GM23248 (cell line): ENCODE measurements at regions not wholly inside any gene's neighbourhood (a gene's known extent, or its start where the extent isn't known, plus 50 kb on each side); places are given as distances from the start of the nearest gene placed in this dataset.

Experiments
- DNase-seq: peaks from one replicate; pipeline ENCODE4 v3.0.0-alpha.2; 2015
- H2AFZ ChIP-seq: fragments of 200-600 bp; sonication (generic); 2 replicates; pipeline ENCODE4 v1.6.1; 2016; ENCODE audit warnings: antibody characterized with exemption
- H3F3A ChIP-seq: fragments of 200-600 bp; sonication (generic); 2 replicates; pipeline ENCODE4 v1.6.1; 2016; ENCODE audit warnings: mild to moderate bottlenecking, antibody characterized with exemption, mixed run types; ENCODE audit not compliant: insufficient read depth
- H3K27ac ChIP-seq: fragments of 200-600 bp; sonication (generic); 2 replicates; pipeline ENCODE4 v1.5.1; 2016; ENCODE audit warnings: mild to moderate bottlenecking
- H3K27me3 ChIP-seq: fragments of 200-600 bp; sonication (generic); replicated peaks from 2 replicates; pipeline ENCODE4 v1.6.1; 2016; ENCODE audit warnings: mild to moderate bottlenecking; ENCODE audit not compliant: insufficient read depth
- H3K36me3 ChIP-seq: fragments of 200-600 bp; sonication (generic); 2 replicates; pipeline ENCODE4 v1.6.1; 2016; ENCODE audit warnings: low read depth, mild to moderate bottlenecking
- H3K4me1 ChIP-seq: fragments of 200-600 bp; sonication (generic); 2 replicates; pipeline ENCODE4 v1.6.1; 2016; ENCODE audit warnings: mild to moderate bottlenecking; ENCODE audit not compliant: insufficient read depth
- H3K4me2 ChIP-seq: fragments of 200-600 bp; sonication (generic); one replicate; pipeline ENCODE4 v1.6.1; 2016; ENCODE audit warnings: mild to moderate bottlenecking; ENCODE audit not compliant: unreplicated experiment
- H3K4me3 ChIP-seq: fragments of 200-600 bp; sonication (generic); 2 replicates; pipeline ENCODE4 v1.5.1; 2016; ENCODE audit warnings: mild to moderate bottlenecking
- H3K79me2 ChIP-seq: fragments of 200-600 bp; sonication (generic); 2 replicates; pipeline ENCODE4 v1.6.1; 2016; ENCODE audit warnings: mild to moderate bottlenecking; ENCODE audit not compliant: insufficient read depth
- H3K9ac ChIP-seq: fragments of 200-600 bp; sonication (generic); 2 replicates; pipeline ENCODE4 v1.6.1; 2016; ENCODE audit warnings: mild to moderate bottlenecking
- H3K9me2 ChIP-seq: fragments of 200-600 bp; sonication (generic); 2 replicates; pipeline ENCODE4 v1.6.1; 2016; ENCODE audit warnings: mixed run types, mild to moderate bottlenecking, moderate library complexity; ENCODE audit not compliant: insufficient read depth
- H3K9me3 ChIP-seq: fragments of 200-600 bp; sonication (generic); one replicate; pipeline ENCODE4 v1.6.1; 2017; ENCODE audit warnings: low read depth
- H4K20me1 ChIP-seq: fragments of 200-600 bp; sonication (generic); 2 replicates; pipeline ENCODE4 v1.6.0; 2016; ENCODE audit not compliant: insufficient read depth
- EZH2 ChIP-seq: fragments of 200-600 bp; sonication (generic); IDR thresholded peaks from 2 replicates; pipeline ENCODE4 v1.6.1; 2018; ENCODE audit warnings: antibody characterized with exemption, mild to moderate bottlenecking; ENCODE audit not compliant: insufficient read depth, poor library complexity, severe bottlenecking
- EZH2phosphoT487 ChIP-seq: fragments of 200-600 bp; sonication (generic); IDR thresholded peaks from 2 replicates; pipeline ENCODE4 v1.6.1; 2018; ENCODE audit warnings: antibody characterized with exemption, moderate library complexity, mild to moderate bottlenecking, low read depth; ENCODE audit not compliant: insufficient read depth
- WGBS, 2 experiments: methylation state at CpG; one replicate each; pipeline ENCODE4 v1.1.6; 2015 to 2017; ENCODE audit warnings: low lambda C conversion rate in 2 of 2, low coverage in 1 of 2; ENCODE audit errors: missing lambda C conversion rate in 2 of 2; 5-methylcytosine and 5-hydroxymethylcytosine counted together
- in situ Hi-C: fragments of 300-500 bp; cut with MboI; formaldehyde crosslinking; loops from 2 replicates; pipeline ENCODE4 v1.15.0; 2020

DNA sequence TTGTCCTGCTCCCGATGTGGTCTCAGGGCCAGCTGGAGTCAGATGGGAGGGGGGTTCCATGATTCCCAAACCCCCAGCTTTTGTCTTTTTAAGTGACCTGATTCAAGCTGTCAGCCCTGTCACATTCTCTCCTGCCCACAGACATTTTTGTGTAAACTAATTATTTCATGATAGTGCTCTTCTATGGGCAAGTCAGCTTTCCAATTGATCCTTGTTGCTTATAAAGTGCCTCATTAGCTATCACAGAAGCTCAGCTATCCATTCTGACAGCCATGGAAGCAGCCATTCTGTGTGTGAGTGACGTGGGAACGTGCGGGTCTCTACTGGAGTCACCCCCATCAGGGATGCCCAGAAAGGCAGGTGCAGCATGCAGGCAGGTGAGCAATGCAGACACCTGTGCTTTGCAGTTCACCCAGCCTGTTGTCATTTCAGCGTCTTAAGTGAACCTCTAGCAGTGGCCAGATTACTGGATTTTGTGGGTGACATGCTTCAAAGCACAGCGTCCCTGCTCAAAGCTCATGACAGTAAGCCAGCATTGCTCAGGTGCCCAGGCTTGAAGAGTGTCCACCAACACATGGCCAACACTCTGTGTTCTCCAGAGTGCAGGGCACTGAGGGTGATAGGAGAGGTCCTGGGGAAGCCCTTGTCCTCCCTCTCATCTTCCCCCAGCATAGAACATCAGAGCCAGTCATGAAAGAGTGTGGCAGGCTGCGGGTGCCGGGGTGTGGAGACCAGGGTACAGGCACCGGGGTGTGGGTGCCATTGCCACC lies 162.1 kb upstream of the SH3BP4 start:
- H3K27me3 ChIP-seq, result no peaks in the 10 kb centered on the region
- no peaks in the 10 kb centered on the region for H4K20me1 ChIP-seq
- H3K79me2 ChIP-seq, result no peaks in the 10 kb centered on the region
- H2AFZ ChIP-seq, result no peak overlapping the region
- no peaks in the 10 kb centered on the region for H3K4me1 ChIP-seq
- no peaks in the 10 kb centered on the region for H3K36me3 ChIP-seq
- no peaks in the 10 kb centered on the region for H3K9me2 ChIP-seq
- H3K9ac ChIP-seq, result no peak overlapping the region
- TF ChIP-seq EZH2, result no peak
- no peak for TF ChIP-seq EZH2phosphoT487
- H3F3A ChIP-seq, result no peaks in the 10 kb centered on the region
- in situ Hi-C loops, result no loop called here
- no peaks in the 10 kb centered on the region for H3K9me3 ChIP-seq
- H3K4me2 ChIP-seq, result no peak overlapping the region
- no peak overlapping the region for H3K4me3 ChIP-seq
- H3K27ac ChIP-seq, result no peak overlapping the region
- DNase-seq, result no peak
- WGBS, 2 experiments, result 88 to 94% methylated on average over 9 of the region's 9 CpGs

DNA sequence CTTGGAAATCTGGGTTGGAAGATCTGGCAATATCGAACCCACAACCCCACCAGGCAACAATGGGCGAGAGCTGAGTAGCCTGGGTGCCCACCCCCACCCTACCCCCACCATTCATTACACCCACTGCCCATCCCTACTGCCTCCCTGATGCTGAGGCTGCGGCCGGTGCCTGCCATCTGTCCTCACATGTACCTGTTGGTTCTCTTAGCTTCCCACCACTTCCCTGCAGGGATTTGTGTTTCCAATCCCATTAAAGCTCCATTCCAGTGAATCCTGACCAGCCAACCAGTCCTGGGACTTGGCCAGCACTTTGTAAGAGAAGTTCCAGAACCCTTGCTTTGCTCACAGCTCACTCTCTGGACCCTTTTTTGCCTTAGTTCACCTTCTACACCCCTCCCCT lies 163.0 kb upstream of the SH3BP4 start:
- Histone ChIP-seq H3K9me3 (no peaks in the 10 kb centered on the region), H3K4me2 (no peak overlapping the region), H3K4me3 (no peak overlapping the region), H4K20me1 (no peaks in the 10 kb centered on the region), H3K9me2 (no peaks in the 10 kb centered on the region), H3F3A (no peaks in the 10 kb centered on the region), H3K36me3 (no peaks in the 10 kb centered on the region), H3K9ac (no peak overlapping the region), H2AFZ (no peak overlapping the region), H3K4me1 (no peaks in the 10 kb centered on the region), H3K27me3 (no peaks in the 10 kb centered on the region), H3K79me2 (no peaks in the 10 kb centered on the region), H3K27ac (no peak overlapping the region)
- 84 to 90% methylated on average over 3 to 4 of the region's 4 CpGs for WGBS, 2 experiments
- DNase-seq, result no peak
- in situ Hi-C loops, result no loop called here
- TF ChIP-seq EZH2phosphoT487 (no peak), EZH2 (no peak)

GRCh38 chr2:234788381-234788780 lies 163.4 kb upstream of the SH3BP4 start:
- H3K4me1 ChIP-seq, result no peaks in the 10 kb centered on the region
- no peak for DNase-seq
- no peaks in the 10 kb centered on the region for H3K9me3 ChIP-seq
- no peak overlapping the region for H3K27ac ChIP-seq
- no peak overlapping the region for H3K9ac ChIP-seq
- in situ Hi-C loops, result no loop called here
- WGBS, 2 experiments, result 8 to 9% methylated on average over 5 of the region's 5 CpGs
- no peak for TF ChIP-seq EZH2
- TF ChIP-seq EZH2phosphoT487, result no peak
- no peaks in the 10 kb centered on the region for H3K9me2 ChIP-seq
- no peaks in the 10 kb centered on the region for H3K79me2 ChIP-seq
- H3K27me3 ChIP-seq, result no peaks in the 10 kb centered on the region
- H3K4me2 ChIP-seq, result no peak overlapping the region
- no peaks in the 10 kb centered on the region for H4K20me1 ChIP-seq
- H3F3A ChIP-seq, result no peaks in the 10 kb centered on the region
- H2AFZ ChIP-seq, result no peak overlapping the region
- H3K4me3 ChIP-seq, result no peak overlapping the region
- H3K36me3 ChIP-seq, result no peaks in the 10 kb centered on the region

- Histone ChIP-seq H3K4me1 (no peaks in the 10 kb centered on the region), H3K4me2 (no peak overlapping the region), H3K4me3 (no peak overlapping the region), H3K9ac (no peak overlapping the region), H3K79me2 (no peaks in the 10 kb centered on the region), H3F3A (no peaks in the 10 kb centered on the region), H3K27ac (no peak overlapping the region), H3K9me2 (no peaks in the 10 kb centered on the region), H3K27me3 (no peaks in the 10 kb centered on the region), H3K9me3 (no peaks in the 10 kb centered on the region), H3K36me3 (no peaks in the 10 kb centered on the region), H2AFZ (no peak overlapping the region), H4K20me1 (no peaks in the 10 kb centered on the region)
- 78 to 84% methylated on average over 6 of the region's 6 CpGs for WGBS, 2 experiments
- DNase-seq, result no peak
- in situ Hi-C loops, result no loop called here
- no peak for TF ChIP-seq EZH2phosphoT487
- TF ChIP-seq EZH2, result no peak
Observed at GRCh38 chr2:234787114-234787513, 164.7 kb upstream of the SH3BP4 start.
